ENCODE measurements at regions not wholly inside any gene's neighbourhood (a gene's known extent, or its start where the extent isn't known, plus 50 kb on each side); places are given as distances from the start of the nearest gene placed in this dataset.

DNA sequence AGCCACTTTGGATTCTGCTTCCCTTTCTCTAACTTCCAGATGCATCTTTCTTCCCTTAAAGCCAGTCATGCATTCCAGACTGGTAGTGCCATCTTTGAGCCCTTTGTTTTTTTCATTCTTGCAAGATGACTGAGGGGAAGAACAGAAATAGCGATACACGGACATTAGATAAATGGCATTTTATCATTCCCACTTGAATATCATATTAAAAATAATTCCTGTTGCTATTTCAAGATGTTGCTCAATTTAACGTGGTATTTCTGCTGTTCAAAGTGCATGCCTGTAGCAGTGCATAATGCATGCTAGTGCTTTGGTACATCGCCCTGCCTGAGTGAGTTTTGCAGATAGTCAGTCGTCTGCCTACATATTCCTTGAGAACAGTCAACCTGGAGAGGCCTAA is 140.6 kb upstream of the FRY start:
- Histone ChIP-seq H3K4me1 (ENCODE audit: low read depth, poor library complexity, severe bottlenecking) (peaks cover 53% of the 10 kb centered on the region), H3K9ac (no peak overlapping the region), H4K20me1 (ENCODE audit: insufficient read depth) (no peaks in the 10 kb centered on the region), H3K79me2 (ENCODE audit: insufficient read depth, low read depth) (no peaks in the 10 kb centered on the region), H3K27ac (no peak overlapping the region), H3K27me3 (ENCODE audit: insufficient read depth, low read depth) (no peaks in the 10 kb centered on the region), H2AFZ (ENCODE audit: low read depth) (no peak overlapping the region), H3K36me3 (ENCODE audit: insufficient read depth) (no peaks in the 10 kb centered on the region), H3K4me2 (no peak overlapping the region), H3K4me3 (IDR thresholded peaks at IDR 0.05; ENCODE audit: insufficient read depth, low read depth, low read length) (no peak overlapping the region)
- TF ChIP-seq, protein P1, sequence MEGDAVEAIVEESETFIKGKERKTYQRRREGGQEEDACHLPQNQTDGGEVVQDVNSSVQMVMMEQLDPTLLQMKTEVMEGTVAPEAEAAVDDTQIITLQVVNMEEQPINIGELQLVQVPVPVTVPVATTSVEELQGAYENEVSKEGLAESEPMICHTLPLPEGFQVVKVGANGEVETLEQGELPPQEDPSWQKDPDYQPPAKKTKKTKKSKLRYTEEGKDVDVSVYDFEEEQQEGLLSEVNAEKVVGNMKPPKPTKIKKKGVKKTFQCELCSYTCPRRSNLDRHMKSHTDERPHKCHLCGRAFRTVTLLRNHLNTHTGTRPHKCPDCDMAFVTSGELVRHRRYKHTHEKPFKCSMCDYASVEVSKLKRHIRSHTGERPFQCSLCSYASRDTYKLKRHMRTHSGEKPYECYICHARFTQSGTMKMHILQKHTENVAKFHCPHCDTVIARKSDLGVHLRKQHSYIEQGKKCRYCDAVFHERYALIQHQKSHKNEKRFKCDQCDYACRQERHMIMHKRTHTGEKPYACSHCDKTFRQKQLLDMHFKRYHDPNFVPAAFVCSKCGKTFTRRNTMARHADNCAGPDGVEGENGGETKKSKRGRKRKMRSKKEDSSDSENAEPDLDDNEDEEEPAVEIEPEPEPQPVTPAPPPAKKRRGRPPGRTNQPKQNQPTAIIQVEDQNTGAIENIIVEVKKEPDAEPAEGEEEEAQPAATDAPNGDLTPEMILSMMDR (conservative IDR thresholded peaks at IDR 0.05; ENCODE audit: low read depth, low read length), result no peak

DNA sequence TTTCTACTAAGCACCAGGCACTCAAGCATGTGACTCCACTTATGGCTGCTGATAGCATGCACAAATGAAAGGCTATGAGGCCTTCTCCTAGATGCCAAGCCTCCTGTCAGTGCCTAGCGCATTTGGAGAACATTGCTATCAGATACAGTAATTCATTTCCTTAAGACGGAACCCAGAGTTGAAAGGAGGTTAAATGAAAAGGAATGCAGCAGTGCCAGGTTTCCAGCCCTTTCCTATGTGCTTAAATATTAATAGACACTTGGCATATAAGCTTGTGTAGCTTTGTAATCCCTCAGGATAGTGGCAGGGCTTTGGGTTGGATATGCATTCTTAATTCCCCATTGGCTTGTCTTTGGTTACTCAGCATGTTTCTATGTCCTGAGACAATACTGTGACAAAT is 140.1 kb upstream of the FRY start:
- TF ChIP-seq, protein P1 (conservative IDR thresholded peaks at IDR 0.05; ENCODE audit: low read depth, low read length), result no peak
- Histone ChIP-seq H3K27me3 (ENCODE audit: insufficient read depth, low read depth) (no peaks in the 10 kb centered on the region), H3K27ac (no peak overlapping the region), H3K79me2 (ENCODE audit: insufficient read depth, low read depth) (no peaks in the 10 kb centered on the region), H4K20me1 (ENCODE audit: insufficient read depth) (no peaks in the 10 kb centered on the region), H3K4me1 (ENCODE audit: low read depth, poor library complexity, severe bottlenecking) (peaks cover 59% of the 10 kb centered on the region), H3K4me3 (IDR thresholded peaks at IDR 0.05; ENCODE audit: insufficient read depth, low read depth, low read length) (no peak overlapping the region), H3K4me2 (no peak overlapping the region), H3K9ac (no peak overlapping the region), H2AFZ (ENCODE audit: low read depth) (no peak overlapping the region), H3K36me3 (ENCODE audit: insufficient read depth) (no peaks in the 10 kb centered on the region)

DNA sequence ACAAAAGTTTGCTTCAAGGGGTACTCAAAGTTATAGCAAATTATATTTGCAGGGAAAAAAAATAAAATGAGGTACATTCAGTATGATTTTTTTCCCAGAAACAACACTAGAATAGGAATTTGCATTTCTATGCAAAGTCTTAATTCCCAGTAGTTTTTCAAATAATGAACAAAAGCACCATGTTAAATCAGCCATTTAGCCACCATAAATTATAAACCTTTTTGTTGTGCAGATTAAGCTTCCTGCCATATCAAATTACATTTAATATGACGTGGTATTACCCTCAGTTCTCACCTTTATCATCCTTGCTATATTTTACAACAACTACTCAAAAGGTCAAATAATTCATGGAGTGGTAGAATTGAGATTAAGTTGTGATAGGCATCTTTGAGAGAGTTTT is 136.6 kb upstream of the FRY start:
- Histone ChIP-seq H3K9ac (no peak overlapping the region), H3K36me3 (ENCODE audit: insufficient read depth) (no peaks in the 10 kb centered on the region), H2AFZ (ENCODE audit: low read depth) (no peak overlapping the region), H3K27me3 (ENCODE audit: insufficient read depth, low read depth) (no peaks in the 10 kb centered on the region), H3K4me2 (peak overlapping the region; percentile 9; the same call in 1 of the 2 replicates), H3K4me3 (IDR thresholded peaks at IDR 0.05; ENCODE audit: insufficient read depth, low read depth, low read length) (no peak overlapping the region), H3K79me2 (ENCODE audit: insufficient read depth, low read depth) (no peaks in the 10 kb centered on the region), H3K27ac (no peak overlapping the region), H4K20me1 (ENCODE audit: insufficient read depth) (no peaks in the 10 kb centered on the region), H3K4me1 (ENCODE audit: low read depth, poor library complexity, severe bottlenecking) (peaks cover 82% of the 10 kb centered on the region)
- TF ChIP-seq, protein P1 (conservative IDR thresholded peaks at IDR 0.05; ENCODE audit: low read depth, low read length), result no peak

DNA sequence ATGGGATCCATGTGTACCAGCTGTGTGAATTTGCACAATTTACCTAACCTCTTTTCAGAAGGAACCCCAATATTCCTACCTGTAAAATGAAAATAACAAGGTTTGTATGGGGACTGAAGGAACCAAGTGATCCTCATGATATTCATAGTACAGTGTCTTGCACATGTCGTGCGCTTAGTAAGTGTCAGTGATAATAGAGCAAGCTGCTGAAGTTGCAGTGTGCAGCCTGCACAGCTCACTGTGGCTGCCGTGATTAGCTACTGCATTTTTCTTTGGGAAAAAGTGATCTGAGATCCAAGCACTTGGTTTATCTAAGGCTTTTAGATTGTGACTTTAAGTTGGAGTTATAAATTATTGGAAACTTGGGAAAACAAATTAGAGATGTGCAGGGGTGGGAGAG is 135.9 kb upstream of the FRY start:
- H3K4me2 ChIP-seq, result peak overlapping the region; percentile 68
- H3K27me3 ChIP-seq (ENCODE audit: insufficient read depth, low read depth), result no peaks in the 10 kb centered on the region
- H3K9ac ChIP-seq, result peak overlapping the region; percentile 9; the same call in 1 of the 2 replicates
- H3K4me1 ChIP-seq (ENCODE audit: low read depth, poor library complexity, severe bottlenecking), result peaks cover 88% of the 10 kb centered on the region
- no peaks in the 10 kb centered on the region for H3K36me3 ChIP-seq (ENCODE audit: insufficient read depth)
- no peaks in the 10 kb centered on the region for H4K20me1 ChIP-seq (ENCODE audit: insufficient read depth)
- no peak overlapping the region; the same call in 1 of the 2 replicates for H3K27ac ChIP-seq
- no peak overlapping the region for H3K4me3 ChIP-seq (IDR thresholded peaks at IDR 0.05; ENCODE audit: insufficient read depth, low read depth, low read length)
- H3K79me2 ChIP-seq (ENCODE audit: insufficient read depth, low read depth), result no peaks in the 10 kb centered on the region
- TF ChIP-seq, protein P1 (conservative IDR thresholded peaks at IDR 0.05; ENCODE audit: low read depth, low read length), result no peak
- no peak overlapping the region for H2AFZ ChIP-seq (ENCODE audit: low read depth)
